Body of pancreas (tissue), 4 donors: ENCODE measurements at regions not wholly inside any gene's neighbourhood (a gene's known extent, or its start where the extent isn't known, plus 50 kb on each side); places are given as distances from the start of the nearest gene placed in this dataset.

Experiments used
- ATAC-seq: fragments of 150-250 bp; one replicate; pipeline ENCODE4 v1.9.1; 2016
- DNase-seq, 4 donors: peaks; one replicate each; pipeline ENCODE4 v3.0.0-alpha.2; 2019
- H3K27ac ChIP-seq, 4 donors: fragments of 200-600 bp; sonication (generic); 1 replicate in 3 of 4; 2 replicates in 1 of 4; pipeline versions ENCODE4 v1.5.1 to v1.6.1; 2016 to 2019; ENCODE audit warnings: mild to moderate bottlenecking in 1 of 4, mixed read lengths in 1 of 4, moderate library complexity in 1 of 4
- H3K27me3 ChIP-seq, 2 donors: fragments of 200-600 bp; sonication (generic); one replicate each; pipeline ENCODE4 v1.6.0; 2016; ENCODE audit warnings: mild to moderate bottlenecking in 1 of 2
- H3K36me3 ChIP-seq, 2 donors: fragments of 200-600 bp; sonication (generic); replicated peaks in 1 of 2; 2 replicates each; pipeline ENCODE4 v1.5.1; 2016; ENCODE audit warnings: low read depth in 2 of 2; ENCODE audit not compliant: insufficient read depth in 1 of 2
- H3K4me1 ChIP-seq: fragments of 200-600 bp; sonication (generic); one replicate; pipeline ENCODE4 v1.6.0; 2016
- H3K4me3 ChIP-seq, 2 donors: fragments of 200-600 bp; sonication (generic); 1 replicate in 1 of 2; 2 replicates in 1 of 2; pipeline ENCODE4 v1.5.1; 2016 to 2019
- H3K9me3 ChIP-seq, 3 donors: fragments of 200-600 bp; sonication (generic); 1 replicate in 2 of 3; 2 replicates in 1 of 3; pipeline ENCODE4 v1.5.1; 2016
- POLR2A ChIP-seq, 3 donors: fragments of 450-650 bp; IDR thresholded peaks; one replicate each; pipeline ENCODE4 v1.6.1; 2016; ENCODE audit warnings: antibody characterized with exemption in 3 of 3, mild to moderate bottlenecking in 2 of 3
- WGBS, 2 donors: methylation state at CpG; one replicate each; pipeline ENCODE4 v1.1.5; 2017; 5-methylcytosine and 5-hydroxymethylcytosine counted together
- intact Hi-C: fragments of 100-400 bp; cut with DNase I; formaldehyde crosslinking; loops from one replicate; pipeline ENCODE4 v1.15.1; 2023
- TF ChIP-seq, protein P1 (sequence below), 7 experiments: fragments of 450-650 bp in 4 of 7; fragments of 200-600 bp in 3 of 7; sonication (generic) in 3 of 7; IDR thresholded peaks; one replicate each; pipeline ENCODE4 v1.5.1; 2016 to 2019; ENCODE audit warnings: antibody characterized with exemption in 7 of 7

DNA sequence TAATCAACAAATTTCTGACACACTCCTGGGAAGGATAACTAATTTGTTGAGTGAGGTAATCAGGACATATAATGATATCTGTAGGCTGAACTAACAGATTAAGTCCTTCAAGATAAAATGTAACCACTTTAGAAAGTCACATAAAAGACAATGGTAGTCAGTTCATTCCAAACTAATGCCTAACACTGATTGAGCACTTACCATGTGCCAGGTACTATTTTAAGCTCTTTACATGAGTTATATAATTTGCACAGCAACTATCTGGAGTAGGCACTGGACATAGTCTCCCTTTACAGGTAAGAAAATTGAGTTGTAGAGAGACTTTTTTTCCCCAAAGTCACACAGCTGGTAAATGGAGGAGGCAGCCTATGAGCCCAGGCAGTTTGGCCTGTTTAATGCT lies 211.2 kb upstream of the CFAP20DC start:
- Histone ChIP-seq H3K27ac (no peak overlapping the region), H3K9me3 (no peaks in the 10 kb centered on the region), H3K4me1 (no peaks in the 10 kb centered on the region), H3K36me3 (no peaks in the 10 kb centered on the region), H3K27me3 (no peaks in the 10 kb centered on the region), H3K4me3 (no peak overlapping the region)
- TF ChIP-seq, protein P1, sequence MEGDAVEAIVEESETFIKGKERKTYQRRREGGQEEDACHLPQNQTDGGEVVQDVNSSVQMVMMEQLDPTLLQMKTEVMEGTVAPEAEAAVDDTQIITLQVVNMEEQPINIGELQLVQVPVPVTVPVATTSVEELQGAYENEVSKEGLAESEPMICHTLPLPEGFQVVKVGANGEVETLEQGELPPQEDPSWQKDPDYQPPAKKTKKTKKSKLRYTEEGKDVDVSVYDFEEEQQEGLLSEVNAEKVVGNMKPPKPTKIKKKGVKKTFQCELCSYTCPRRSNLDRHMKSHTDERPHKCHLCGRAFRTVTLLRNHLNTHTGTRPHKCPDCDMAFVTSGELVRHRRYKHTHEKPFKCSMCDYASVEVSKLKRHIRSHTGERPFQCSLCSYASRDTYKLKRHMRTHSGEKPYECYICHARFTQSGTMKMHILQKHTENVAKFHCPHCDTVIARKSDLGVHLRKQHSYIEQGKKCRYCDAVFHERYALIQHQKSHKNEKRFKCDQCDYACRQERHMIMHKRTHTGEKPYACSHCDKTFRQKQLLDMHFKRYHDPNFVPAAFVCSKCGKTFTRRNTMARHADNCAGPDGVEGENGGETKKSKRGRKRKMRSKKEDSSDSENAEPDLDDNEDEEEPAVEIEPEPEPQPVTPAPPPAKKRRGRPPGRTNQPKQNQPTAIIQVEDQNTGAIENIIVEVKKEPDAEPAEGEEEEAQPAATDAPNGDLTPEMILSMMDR (IDR thresholded peaks at IDR 0.05) = no peak
- no peak for TF ChIP-seq POLR2A (IDR thresholded peaks at IDR 0.05)
- no peak for ATAC-seq
- intact Hi-C loops = no loop called here
- no peak for DNase-seq

DNA sequence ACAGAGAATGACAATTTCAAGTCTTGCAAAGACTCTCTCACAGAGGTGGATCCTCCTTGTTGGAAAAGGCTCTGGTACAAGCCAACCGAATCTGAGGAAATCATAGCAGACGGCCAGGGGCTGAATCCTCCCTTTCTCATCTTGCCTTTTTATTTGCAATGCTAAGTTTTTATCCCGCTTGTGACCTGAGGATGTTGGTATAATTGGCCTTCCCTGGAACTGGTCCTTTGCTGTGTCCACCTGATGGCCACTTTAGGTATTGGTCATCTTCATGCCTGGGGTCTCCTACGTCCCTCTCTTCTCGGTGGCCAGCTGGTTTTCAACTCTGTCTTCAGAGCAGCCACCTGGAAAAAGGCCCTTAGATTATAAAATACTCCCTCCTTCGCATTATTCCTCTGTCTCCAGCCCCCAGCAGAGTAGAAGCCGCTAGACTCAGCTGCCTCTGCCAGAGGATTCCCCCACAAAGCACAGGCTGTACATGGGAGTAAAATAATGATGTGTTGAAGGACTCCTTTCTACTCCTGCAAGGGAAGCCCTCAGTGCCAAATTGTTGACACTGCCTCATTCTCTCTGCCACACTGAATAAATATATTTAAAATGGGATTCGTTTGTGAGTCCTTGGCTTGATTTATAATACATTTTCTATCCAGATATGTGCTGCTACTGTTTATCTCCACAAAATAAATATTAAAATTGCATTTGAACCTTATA lies 208.9 kb upstream of the CFAP20DC start:
- Histone ChIP-seq H3K27me3 (no peaks in the 10 kb centered on the region), H3K27ac (no peak overlapping the region), H3K4me1 (no peaks in the 10 kb centered on the region), H3K36me3 (no peaks in the 10 kb centered on the region), H3K9me3 (no peaks in the 10 kb centered on the region), H3K4me3 (no peak overlapping the region)
- WGBS, 2 donors = 73 to 83% methylated on average over 8 of the region's 8 CpGs
- TF ChIP-seq, protein P1 (IDR thresholded peaks at IDR 0.05) = no peak
- TF ChIP-seq POLR2A (IDR thresholded peaks at IDR 0.05) = no peak
- intact Hi-C loops = no loop called here
- DNase-seq (no peak), ATAC-seq (no peak)

DNA sequence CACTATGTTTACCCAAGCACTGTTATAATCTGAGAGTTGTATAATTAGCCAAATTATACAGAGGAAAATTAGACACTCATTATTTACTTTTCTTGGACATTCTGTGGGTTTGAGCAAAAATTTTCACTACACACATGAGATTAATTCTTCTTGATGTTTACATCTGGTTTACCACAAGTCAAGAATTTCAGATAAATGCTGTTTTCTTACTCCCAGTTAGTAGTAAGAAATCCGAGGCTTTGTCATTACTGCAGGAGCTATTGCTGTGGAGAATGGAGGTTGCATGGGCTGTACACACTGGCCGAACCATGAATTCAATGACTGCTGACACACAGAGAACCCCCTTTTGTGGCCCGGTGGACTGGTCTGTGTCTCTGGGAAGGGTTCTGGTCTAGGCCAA lies 207.7 kb upstream of the CFAP20DC start:
- TF ChIP-seq, protein P1 (IDR thresholded peaks at IDR 0.05) = no peak
- TF ChIP-seq POLR2A (IDR thresholded peaks at IDR 0.05) = no peak
- WGBS, 2 donors = 84 to 92% methylated on average over 3 of the region's 3 CpGs
- no peaks in the 10 kb centered on the region for H3K9me3 ChIP-seq
- no peak overlapping the region for H3K4me3 ChIP-seq
- DNase-seq = no peak
- H3K36me3 ChIP-seq = no peaks in the 10 kb centered on the region
- no peak overlapping the region for H3K27ac ChIP-seq
- no peaks in the 10 kb centered on the region for H3K27me3 ChIP-seq
- intact Hi-C loops = no loop called here
- ATAC-seq = no peak
- no peaks in the 10 kb centered on the region for H3K4me1 ChIP-seq

DNA sequence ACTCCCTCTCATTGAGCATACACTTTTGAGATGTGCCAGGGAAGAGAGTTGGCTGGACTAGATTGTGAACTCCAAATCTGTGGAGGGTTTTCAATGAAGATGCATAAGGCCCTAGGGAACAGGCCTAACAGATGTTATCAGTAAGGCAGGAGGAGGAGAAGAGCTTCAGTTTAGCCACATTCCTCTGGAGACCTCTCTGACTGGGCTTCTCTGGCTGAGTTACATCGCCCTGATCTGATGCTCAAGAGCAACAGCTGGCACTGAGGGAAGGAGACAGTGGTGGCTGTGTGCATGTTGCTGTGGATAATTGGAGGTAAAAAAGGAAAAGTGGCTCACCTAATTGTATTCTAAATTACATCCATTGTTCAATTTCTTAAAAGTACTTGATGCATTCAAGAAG lies 206.4 kb upstream of the CFAP20DC start:
- Histone ChIP-seq H3K4me3 (no peak overlapping the region), H3K4me1 (no peaks in the 10 kb centered on the region), H3K27me3 (no peaks in the 10 kb centered on the region), H3K36me3 (no peaks in the 10 kb centered on the region), H3K9me3 (no peaks in the 10 kb centered on the region), H3K27ac (no peak overlapping the region)
- TF ChIP-seq, protein P1 (IDR thresholded peaks at IDR 0.05) = no peak
- TF ChIP-seq POLR2A (IDR thresholded peaks at IDR 0.05) = no peak
- 75 to 88% methylated on average over 1 of the region's 1 CpG for WGBS, 2 donors
- intact Hi-C loops = no loop called here
- ATAC-seq (no peak), DNase-seq (no peak)

DNA sequence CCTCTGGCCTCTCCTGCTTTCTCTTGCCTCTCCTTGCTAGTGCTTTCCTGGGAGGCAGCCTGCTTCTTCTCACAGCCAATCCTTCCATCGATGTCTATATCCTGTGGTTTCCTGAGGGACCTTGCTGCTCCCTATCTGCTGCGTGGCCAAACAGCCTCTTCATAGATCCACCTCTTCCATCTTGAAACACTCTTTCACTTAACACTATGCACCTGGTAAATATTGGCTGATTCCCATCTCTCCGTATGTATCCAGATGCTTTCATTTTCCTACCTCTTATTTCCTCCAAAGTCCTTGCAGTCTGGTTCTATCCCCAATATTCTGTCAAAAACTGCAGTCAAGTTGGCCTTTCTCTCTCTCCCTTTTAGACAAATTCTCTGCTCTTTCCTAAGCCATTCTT lies 205.2 kb upstream of the CFAP20DC start:
- TF ChIP-seq, protein P1 (IDR thresholded peaks at IDR 0.05) = no peak
- no peak for TF ChIP-seq POLR2A (IDR thresholded peaks at IDR 0.05)
- Histone ChIP-seq H3K4me1 (no peaks in the 10 kb centered on the region), H3K9me3 (no peaks in the 10 kb centered on the region), H3K27ac (no peak overlapping the region), H3K27me3 (no peaks in the 10 kb centered on the region), H3K4me3 (no peak overlapping the region), H3K36me3 (no peaks in the 10 kb centered on the region)
- WGBS, 2 donors = 82 to 87% methylated on average over 3 of the region's 3 CpGs
- no peak for ATAC-seq
- no peak for DNase-seq
- intact Hi-C loops = no loop called here
